ENCODE measurements at regions not wholly inside any gene's neighbourhood (a gene's known extent, or its start where the extent isn't known, plus 50 kb on each side); places are given as distances from the start of the nearest gene placed in this dataset.

DNA sequence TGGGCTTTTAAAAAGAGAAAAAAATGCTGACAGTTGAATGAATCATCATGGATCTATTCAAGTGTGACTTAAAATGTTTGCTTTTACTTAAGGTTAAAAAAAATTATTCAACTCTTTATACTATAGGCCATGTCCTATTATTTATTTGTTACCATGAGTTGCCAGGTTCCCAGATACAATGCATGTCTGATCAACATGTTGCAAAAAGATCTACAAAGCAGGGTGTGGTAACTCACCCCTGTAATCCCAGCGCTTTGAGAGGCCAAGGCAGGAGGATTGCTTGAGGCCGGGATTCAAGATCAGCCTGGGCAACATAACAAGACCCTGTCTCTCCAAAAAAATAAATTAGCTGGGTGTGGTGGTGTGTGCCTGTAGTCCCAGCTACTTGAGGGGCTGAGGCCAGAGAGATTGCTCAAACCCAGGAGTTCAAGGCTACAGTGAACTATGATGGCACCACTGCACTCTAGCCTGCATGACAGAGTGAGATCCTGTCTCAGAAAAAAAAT, 460.8 kb downstream of the BCAT1 start:
- H3K9ac ChIP-seq (ENCODE audit: insufficient read depth in 1 of 2, low read depth in 2 of 2, low read length in 2 of 2), result no peak overlapping the region
- no peak overlapping the region for H2AFZ ChIP-seq (ENCODE audit: low read depth, low read length)
- DNase-seq (ENCODE audit: extremely low read depth in 1 of 4, low spot score in 3 of 4) (no peak), FAIRE-seq (no peak), ATAC-seq (no peak)
- H3K27ac ChIP-seq (ENCODE audit: extremely low read depth, low read depth, low read length), result no peak overlapping the region
- no TSS peak for BruUV-seq (replicated peaks)
- H3K79me2 ChIP-seq (ENCODE audit: control insufficient read depth, insufficient read depth, low read length), result no peaks in the 10 kb centered on the region
- intact Hi-C loops (cut with micrococcal nuclease) (no loop called here), in situ Hi-C loops (cut with MboI) (no loop called here)
- H3K4me1 ChIP-seq (replicated peaks in 1 of 2; ENCODE audit: control insufficient read depth in 2 of 2, insufficient read depth in 2 of 2, low read length in 2 of 2), result no peaks in the 10 kb centered on the region
- WGBS (ENCODE audit: insufficient coverage, low coverage, missing lambda C conversion rate), result 0% methylated on average over 2 of the region's 2 CpGs
- ChIA-PET POLR2A (no interaction called here), CTCF (ENCODE audit: low intra/inter-chr PET ratio) (no interaction called here)
- H3K4me2 ChIP-seq (ENCODE audit: insufficient read depth, low read length), result no peak overlapping the region
- no peaks in the 10 kb centered on the region for H3K9me3 ChIP-seq (replicated peaks; ENCODE audit: control insufficient read depth, insufficient read depth, low read depth, low read length)
- H3K9me1 ChIP-seq (ENCODE audit: control insufficient read depth, insufficient read depth, low read length), result no peaks in the 10 kb centered on the region
- no peak overlapping the region for H3K4me3 ChIP-seq
- no peaks in the 10 kb centered on the region for H4K20me1 ChIP-seq (replicated peaks; ENCODE audit: control insufficient read depth, insufficient read depth, low read length)
- TF ChIP-seq NCOA4 (IDR thresholded peaks at IDR 0.05; ENCODE audit: partially characterized antibody) (no peak), ZNF133 (CRISPR knock-in tag; IDR thresholded peaks at IDR 0.05) (no peak), EZH2 (IDR thresholded peaks at IDR 0.05; ENCODE audit: borderline replicate concordance, low read depth, low read length) (no peak), DACH1 (IDR thresholded peaks at IDR 0.05; ENCODE audit: partially characterized antibody) (no peak), GTF2E2 (tag; IDR thresholded peaks at IDR 0.05) (no peak)
- TF ChIP-seq, protein P1, sequence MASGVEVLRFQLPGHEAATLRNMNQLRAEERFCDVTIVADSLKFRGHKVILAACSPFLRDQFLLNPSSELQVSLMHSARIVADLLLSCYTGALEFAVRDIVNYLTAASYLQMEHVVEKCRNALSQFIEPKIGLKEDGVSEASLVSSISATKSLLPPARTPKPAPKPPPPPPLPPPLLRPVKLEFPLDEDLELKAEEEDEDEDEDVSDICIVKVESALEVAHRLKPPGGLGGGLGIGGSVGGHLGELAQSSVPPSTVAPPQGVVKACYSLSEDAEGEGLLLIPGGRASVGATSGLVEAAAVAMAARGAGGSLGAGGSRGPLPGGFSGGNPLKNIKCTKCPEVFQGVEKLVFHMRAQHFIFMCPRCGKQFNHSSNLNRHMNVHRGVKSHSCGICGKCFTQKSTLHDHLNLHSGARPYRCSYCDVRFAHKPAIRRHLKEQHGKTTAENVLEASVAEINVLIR (CRISPR knock-in tag; IDR thresholded peaks at IDR 0.05), result no peak
- H3K36me3 ChIP-seq (ENCODE audit: control insufficient read depth, insufficient read depth, low read length), result no peaks in the 10 kb centered on the region
- H3K27me3 ChIP-seq (ENCODE audit: control insufficient read depth in 2 of 2, insufficient read depth in 2 of 2, low read length in 2 of 2), result no peaks in the 10 kb centered on the region

GRCh38 chr12:24487606-24488005, 461.3 kb downstream of the BCAT1 start:
- WGBS (ENCODE audit: insufficient coverage, low coverage, missing lambda C conversion rate), result 0% methylated on average over 3 of the region's 3 CpGs
- H3K27ac ChIP-seq (ENCODE audit: extremely low read depth, low read depth, low read length), result no peak overlapping the region
- H3K9me1 ChIP-seq (ENCODE audit: control insufficient read depth, insufficient read depth, low read length), result no peaks in the 10 kb centered on the region
- no peak for FAIRE-seq
- BruUV-seq (replicated peaks), result no TSS peak
- no peak for DNase-seq (ENCODE audit: extremely low read depth in 1 of 4, low spot score in 3 of 4)
- no peak overlapping the region for H2AFZ ChIP-seq (ENCODE audit: low read depth, low read length)
- no peaks in the 10 kb centered on the region for H3K79me2 ChIP-seq (ENCODE audit: control insufficient read depth, insufficient read depth, low read length)
- no peak for ATAC-seq
- no peak overlapping the region for H3K4me2 ChIP-seq (ENCODE audit: insufficient read depth, low read length)
- intact Hi-C loops (cut with micrococcal nuclease), result no loop called here
- CTCF ChIA-PET (ENCODE audit: low intra/inter-chr PET ratio), result no interaction called here
- H4K20me1 ChIP-seq (replicated peaks; ENCODE audit: control insufficient read depth, insufficient read depth, low read length), result no peaks in the 10 kb centered on the region
- POLR2A ChIA-PET, result interaction anchor here (1.0 kb wide), 1 partner anchor 9 kb away, joined by 4 read pairs; no protein-coding TSS in a partner anchor
- H3K36me3 ChIP-seq (ENCODE audit: control insufficient read depth, insufficient read depth, low read length), result no peaks in the 10 kb centered on the region
- H3K9ac ChIP-seq (ENCODE audit: insufficient read depth in 1 of 2, low read depth in 2 of 2, low read length in 2 of 2), result no peak overlapping the region
- in situ Hi-C loops (cut with MboI), result no loop called here
- H3K4me1 ChIP-seq (replicated peaks in 1 of 2; ENCODE audit: control insufficient read depth in 2 of 2, insufficient read depth in 2 of 2, low read length in 2 of 2), result no peaks in the 10 kb centered on the region
- H3K4me3 ChIP-seq, result no peak overlapping the region
- H3K27me3 ChIP-seq (ENCODE audit: control insufficient read depth in 2 of 2, insufficient read depth in 2 of 2, low read length in 2 of 2), result no peaks in the 10 kb centered on the region
- H3K9me3 ChIP-seq (replicated peaks; ENCODE audit: control insufficient read depth, insufficient read depth, low read depth, low read length), result no peaks in the 10 kb centered on the region
- TF ChIP-seq ZBTB2 (IDR thresholded peaks at IDR 0.05), result no peak
- no peak for TF ChIP-seq SIN3B (IDR thresholded peaks at IDR 0.05; ENCODE audit: low read depth)
- no peak for TF ChIP-seq SREBF2 (CRISPR knock-in tag; IDR thresholded peaks at IDR 0.05)
- no peak for TF ChIP-seq TAF1 (IDR thresholded peaks at IDR 0.05; ENCODE audit: control insufficient read depth, extremely low read depth, insufficient read depth, low read length, severe bottlenecking)
- no peak for TF ChIP-seq E2F1 (CRISPR knock-in tag; IDR thresholded peaks at IDR 0.05)
